PC-9 (cell line): ENCODE measurements at regions not wholly inside any gene's neighbourhood (a gene's known extent, or its start where the extent isn't known, plus 50 kb on each side); places are given as distances from the start of the nearest gene placed in this dataset.
"Not testable (repeated sequence)": the region's sequence is repeated elsewhere in the genome, so short reads cannot be mapped to it uniquely, and the experiment has no call there.

Source experiments
- BruUV-seq: library from RNA; stranded (reverse); fragments of 400-500 nt; replicated peaks from 2 replicates; lab custom pipeline; 2021; lab: Mats Ljungman, UMichigan
- CTCF ChIA-PET: fragments of 300-600 bp; sonication (Branson Sonifier 250); formaldehyde crosslinking; loops from one replicate; lab custom pipeline; 2022; ENCODE audit warnings: antibody characterized with exemption; lab: Charles Lee
- POLR2A ChIA-PET: fragments of 300-600 bp; sonication (Branson Sonifier 250); formaldehyde crosslinking; loops from one replicate; lab custom pipeline; 2022; ENCODE audit warnings: antibody characterized with exemption; ENCODE audit not compliant: unreplicated experiment; lab: Charles Lee
- DNase-seq, 2 experiments: peaks; one replicate each; pipeline versions ENCODE4 v3.0.0 to v3.0.0-alpha.2; 2015 to 2022; ENCODE audit warnings: mixed read lengths in 1 of 2
- H2AFZ ChIP-seq: fragments of 200-600 bp; sonication (generic); 2 replicates; pipeline ENCODE4 v1.8.1; 2017; ENCODE audit warnings: antibody characterized with exemption
- H3F3A ChIP-seq: fragments of 200-600 bp; sonication (generic); 2 replicates; pipeline ENCODE4 v1.8.1; 2017; ENCODE audit warnings: antibody characterized with exemption, mild to moderate bottlenecking, low read depth; ENCODE audit not compliant: insufficient read depth
- H3K27ac ChIP-seq: fragments of 200-600 bp; sonication (generic); 2 replicates; pipeline ENCODE4 v1.6.1; 2016; ENCODE audit warnings: mixed run types
- H3K27me3 ChIP-seq: fragments of 200-600 bp; sonication (generic); 2 replicates; pipeline ENCODE4 v1.6.1; 2016; ENCODE audit warnings: low read depth, mixed run types; ENCODE audit not compliant: insufficient read depth
- H3K36me3 ChIP-seq: fragments of 200-600 bp; sonication (generic); 2 replicates; pipeline ENCODE4 v1.6.1; 2016; ENCODE audit warnings: low read depth, mixed run types
- H3K4me1 ChIP-seq: fragments of 200-600 bp; sonication (generic); replicated peaks from 2 replicates; pipeline ENCODE4 v1.6.1; 2016; ENCODE audit warnings: mixed run types; ENCODE audit not compliant: insufficient read depth
- H3K4me2 ChIP-seq: fragments of 200-600 bp; sonication (generic); 2 replicates; pipeline ENCODE4 v1.6.1; 2017; ENCODE audit warnings: mixed run types
- H3K4me3 ChIP-seq: fragments of 200-600 bp; sonication (generic); 2 replicates; pipeline ENCODE4 v1.6.1; 2016; ENCODE audit warnings: mixed run types
- H3K79me2 ChIP-seq: fragments of 200-600 bp; sonication (generic); 2 replicates; pipeline ENCODE4 v1.6.1; 2017; ENCODE audit warnings: low read depth, mixed run types
- H3K9me2 ChIP-seq: fragments of 200-600 bp; sonication (generic); 2 replicates; pipeline ENCODE4 v1.8.1; 2017; ENCODE audit warnings: mild to moderate bottlenecking; ENCODE audit not compliant: insufficient read depth
- H3K9me3 ChIP-seq: fragments of 200-600 bp; sonication (generic); 2 replicates; pipeline ENCODE4 v1.8.1; 2016; ENCODE audit warnings: low read depth; ENCODE audit not compliant: insufficient read depth
- H4K20me1 ChIP-seq: fragments of 200-600 bp; sonication (generic); 2 replicates; pipeline ENCODE4 v1.8.1; 2017; ENCODE audit not compliant: insufficient read depth
- intact Hi-C: fragments of 100-400 bp; cut with micrococcal nuclease; formaldehyde crosslinking; loops from one replicate; pipeline ENCODE4 v1.10.0; 2022; ENCODE audit not compliant: unreplicated experiment

DNA sequence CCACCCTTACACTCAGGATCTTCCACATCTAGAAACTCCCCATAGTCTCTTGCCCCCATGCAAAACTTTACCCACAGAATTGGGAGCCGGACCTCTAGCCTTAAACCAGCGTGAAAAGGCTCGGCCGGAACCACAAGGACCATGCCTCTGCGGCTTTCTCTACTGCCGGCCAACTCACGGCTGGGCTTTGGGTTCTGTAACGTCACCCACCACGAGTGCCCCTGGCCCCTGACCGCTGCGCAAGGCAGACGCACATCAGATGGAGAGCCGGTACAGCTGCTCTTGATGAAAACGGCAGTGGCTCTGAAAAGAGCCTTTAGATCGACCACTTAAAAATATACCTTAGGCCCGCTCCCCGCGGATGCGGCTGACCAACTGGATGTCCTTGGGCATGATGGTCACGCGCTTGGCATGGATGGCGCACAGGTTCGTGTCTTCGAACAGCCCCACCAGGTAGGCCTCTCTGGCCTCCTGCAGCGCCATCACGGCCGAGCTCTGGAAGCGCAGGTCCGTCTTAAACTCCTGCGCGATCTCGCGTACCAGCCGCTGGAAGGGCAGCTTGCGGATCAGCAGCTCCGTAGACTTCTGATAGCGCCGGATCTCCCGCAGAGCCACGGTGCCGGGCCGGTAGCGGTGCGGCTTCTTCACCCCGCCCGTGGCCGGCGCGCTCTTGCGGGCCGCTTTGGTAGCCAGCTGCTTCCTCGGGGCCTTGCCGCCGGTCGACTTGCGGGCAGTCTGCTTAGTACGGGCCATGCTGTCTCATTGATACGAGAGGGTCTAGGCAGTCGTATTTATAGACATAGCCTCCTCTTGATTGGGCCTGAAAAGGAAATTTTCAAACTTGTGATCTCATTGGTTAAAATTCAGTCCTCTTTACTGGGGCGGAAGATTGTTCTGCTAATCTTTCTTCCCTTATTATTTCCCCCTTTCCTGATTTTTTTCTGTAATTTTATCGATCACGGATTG lies 66.3 kb downstream of the FAM72C start:
- DNase-seq, H3K36me3 ChIP-seq, H3F3A ChIP-seq, H4K20me1 ChIP-seq, intact Hi-C loops, H3K27me3 ChIP-seq, CTCF ChIA-PET, H3K79me2 ChIP-seq, H2AFZ ChIP-seq, H3K9me2 ChIP-seq, POLR2A ChIA-PET, H3K4me3 ChIP-seq, H3K27ac ChIP-seq, H3K4me1 ChIP-seq, H3K9me3 ChIP-seq, BruUV-seq, H3K4me2 ChIP-seq: not testable (repeated sequence)

DNA sequence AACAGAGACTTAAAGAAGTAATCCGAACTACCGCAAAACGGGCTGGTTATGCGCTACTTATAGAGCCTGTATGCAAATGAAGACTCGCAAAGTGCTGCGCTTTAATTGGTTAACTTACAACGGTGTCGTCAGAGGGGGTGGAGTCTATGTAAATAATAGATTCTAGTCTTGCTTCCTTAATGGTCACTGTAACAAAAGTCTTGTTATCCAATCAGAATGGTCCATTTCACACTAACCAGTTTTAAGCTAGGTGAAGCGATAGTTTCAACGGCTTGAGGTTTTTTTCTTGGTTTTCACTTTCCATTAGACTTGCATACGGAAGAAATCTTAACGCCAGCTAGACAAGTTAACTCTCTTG lies 67.2 kb downstream of the FAM72C start:
- DNase-seq, intact Hi-C loops, H3K4me2 ChIP-seq, H3K27ac ChIP-seq, H4K20me1 ChIP-seq, H3K79me2 ChIP-seq, POLR2A ChIA-PET, H3K27me3 ChIP-seq, H3K36me3 ChIP-seq, BruUV-seq, H3F3A ChIP-seq, CTCF ChIA-PET, H2AFZ ChIP-seq, H3K4me1 ChIP-seq, H3K4me3 ChIP-seq, H3K9me3 ChIP-seq, H3K9me2 ChIP-seq: not testable (repeated sequence)

DNA sequence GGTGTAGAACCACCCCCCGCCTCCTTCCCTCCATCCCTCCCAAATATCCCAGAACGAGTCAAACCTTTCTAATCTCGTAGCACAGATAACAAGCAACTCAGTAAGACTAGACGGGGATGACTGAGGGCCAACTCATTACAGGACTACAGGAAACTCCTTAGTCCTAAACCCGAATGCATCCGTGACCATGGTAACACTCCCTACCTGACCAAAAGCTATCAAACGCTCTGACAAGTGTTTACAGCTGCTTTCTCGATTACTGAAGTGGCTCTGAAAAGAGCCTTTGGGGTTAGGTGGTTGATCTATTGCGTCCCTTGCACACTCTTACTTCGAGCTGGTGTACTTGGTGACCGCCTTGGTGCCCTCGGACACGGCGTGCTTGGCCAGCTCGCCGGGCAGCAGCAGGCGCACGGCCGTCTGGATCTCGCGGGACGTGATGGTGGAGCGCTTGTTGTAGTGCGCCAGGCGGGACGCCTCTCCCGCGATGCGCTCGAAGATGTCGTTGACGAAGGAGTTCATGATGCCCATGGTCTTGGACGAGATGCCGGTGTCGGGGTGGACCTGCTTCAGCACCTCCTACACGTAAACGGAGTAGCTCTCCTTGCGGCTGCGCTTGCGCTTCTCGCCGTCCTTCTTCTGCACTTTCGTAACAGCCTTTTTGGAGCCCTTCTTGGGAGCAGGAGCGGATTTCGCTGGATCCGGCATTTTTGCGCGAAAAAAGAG lies 67.7 kb downstream of the FAM72C start:
- H2AFZ ChIP-seq, H3K27me3 ChIP-seq, H3K4me3 ChIP-seq, BruUV-seq, DNase-seq, H3K9me3 ChIP-seq, POLR2A ChIA-PET, H3K9me2 ChIP-seq, H4K20me1 ChIP-seq, H3K27ac ChIP-seq, intact Hi-C loops, H3K4me2 ChIP-seq, H3K4me1 ChIP-seq, H3F3A ChIP-seq, H3K79me2 ChIP-seq, CTCF ChIA-PET, H3K36me3 ChIP-seq: not testable (repeated sequence)

DNA sequence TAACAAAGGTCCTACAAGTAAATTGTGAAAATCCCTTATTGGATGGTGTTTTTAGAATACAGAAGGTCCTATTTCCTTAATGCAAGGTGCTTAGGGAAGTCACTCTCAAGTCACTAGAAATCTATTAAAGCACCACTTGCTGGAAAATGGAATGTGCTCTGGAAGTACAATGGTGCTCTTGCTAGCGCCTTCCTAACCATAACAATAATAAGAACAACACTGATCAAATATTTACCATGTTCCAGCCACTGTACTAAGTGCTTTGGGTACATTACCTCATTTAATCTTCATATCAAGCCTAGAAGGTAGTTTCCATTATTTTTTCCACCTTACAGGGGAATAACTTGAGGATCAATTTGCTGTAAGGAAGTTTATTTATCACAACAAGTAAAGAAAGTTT lies 75.4 kb downstream of the FAM72C start:
- H3F3A ChIP-seq, H3K9me2 ChIP-seq, H3K4me2 ChIP-seq, H3K79me2 ChIP-seq, DNase-seq, H3K4me3 ChIP-seq, CTCF ChIA-PET, intact Hi-C loops, BruUV-seq, H4K20me1 ChIP-seq, H3K27me3 ChIP-seq, H3K9me3 ChIP-seq, H3K36me3 ChIP-seq, H2AFZ ChIP-seq, H3K27ac ChIP-seq, H3K4me1 ChIP-seq, POLR2A ChIA-PET: not testable (repeated sequence)

DNA sequence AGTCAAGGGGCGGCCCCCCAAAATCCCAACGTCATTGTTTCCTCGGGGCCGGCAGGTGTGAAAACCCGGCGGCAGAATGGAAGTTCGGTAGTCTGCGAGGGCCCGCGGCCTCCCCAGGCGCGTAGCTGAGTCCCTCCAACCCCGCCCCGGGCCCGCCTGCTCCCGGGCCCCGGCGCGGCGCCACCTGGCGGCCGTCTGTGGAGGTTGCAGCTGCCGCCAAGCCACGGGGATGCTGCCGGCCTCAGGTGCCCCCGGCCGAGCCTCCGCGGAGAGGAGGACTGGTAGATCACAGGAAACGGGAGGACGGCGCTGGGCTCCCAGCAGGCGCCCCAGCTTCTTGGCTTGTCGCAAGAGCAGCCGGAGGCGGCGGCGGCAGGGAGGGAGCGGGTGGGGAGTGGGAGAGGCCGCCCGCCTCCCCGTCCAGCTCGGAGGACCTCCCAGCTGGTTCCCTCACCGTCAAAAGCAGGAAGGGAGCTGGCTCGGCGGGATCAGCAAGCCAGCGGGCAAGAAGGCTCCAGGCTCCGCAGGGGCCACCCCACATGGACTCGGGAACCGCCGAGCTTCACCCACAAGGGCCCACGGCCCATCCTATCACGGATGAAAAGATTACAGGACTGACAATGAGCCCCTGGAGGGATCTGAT lies 86.7 kb downstream of the FAM72C start:
- H3K27me3 ChIP-seq, H3K4me1 ChIP-seq, H4K20me1 ChIP-seq, H3K9me2 ChIP-seq, H3K4me2 ChIP-seq, H3K79me2 ChIP-seq, H3K9me3 ChIP-seq, H3K27ac ChIP-seq, H3K36me3 ChIP-seq, intact Hi-C loops, POLR2A ChIA-PET, H2AFZ ChIP-seq, CTCF ChIA-PET, H3K4me3 ChIP-seq, DNase-seq, H3F3A ChIP-seq, BruUV-seq: not testable (repeated sequence)

DNA sequence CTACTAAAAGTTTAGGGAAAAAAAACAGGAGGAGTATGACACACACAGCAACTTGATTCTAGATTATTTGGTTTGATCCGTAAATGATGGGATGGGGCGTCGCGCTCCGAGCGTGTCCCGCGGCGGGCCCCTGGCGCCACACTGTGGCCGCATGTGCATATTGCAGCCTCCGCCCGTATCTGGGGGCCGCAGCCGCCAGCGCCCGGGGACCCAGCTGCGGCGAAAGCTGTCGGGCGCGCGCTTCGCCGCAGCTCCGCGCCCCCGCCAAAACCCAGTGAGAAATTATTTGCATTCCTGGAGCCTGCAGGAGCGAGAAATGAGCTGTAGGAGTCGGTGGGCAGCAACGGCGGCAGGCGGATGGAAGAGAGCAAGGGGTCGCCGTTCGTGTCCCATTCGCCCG lies 87.3 kb downstream of the FAM72C start:
- H3K4me2 ChIP-seq, H3K9me3 ChIP-seq, H3K27ac ChIP-seq, H4K20me1 ChIP-seq, H3K9me2 ChIP-seq, H3K79me2 ChIP-seq, H3K4me1 ChIP-seq, H3K4me3 ChIP-seq, CTCF ChIA-PET, POLR2A ChIA-PET, H3K27me3 ChIP-seq, intact Hi-C loops, BruUV-seq, H2AFZ ChIP-seq, H3F3A ChIP-seq, DNase-seq, H3K36me3 ChIP-seq: not testable (repeated sequence)
